Ectodermal cell (in vitro differentiated cells): ENCODE measurements at regions not wholly inside any gene's neighbourhood (a gene's known extent, or its start where the extent isn't known, plus 50 kb on each side); places are given as distances from the start of the nearest gene placed in this dataset.
"Not testable (repeated sequence)": the region's sequence is repeated elsewhere in the genome, so short reads cannot be mapped to it uniquely, and the experiment has no call there.

ENCODE experiments used
- H3K27ac ChIP-seq: 2 replicates; pipeline ENCODE4 v1.7.0; 2013; ENCODE audit warnings: mild to moderate bottlenecking, low read depth, low read length; ENCODE audit not compliant: insufficient read depth, poor library complexity, severe bottlenecking
- H3K27me3 ChIP-seq: 2 replicates; pipeline ENCODE4 v1.7.0; 2013; ENCODE audit warnings: mild to moderate bottlenecking, low read length; ENCODE audit not compliant: insufficient read depth, control insufficient read depth, poor library complexity, severe bottlenecking
- H3K36me3 ChIP-seq: one replicate; pipeline ENCODE4 v1.7.0; 2013; ENCODE audit warnings: low read length; ENCODE audit not compliant: control insufficient read depth, insufficient read depth
- H3K4me1 ChIP-seq: one replicate; pipeline ENCODE4 v1.7.0; 2013; ENCODE audit warnings: low read length; ENCODE audit not compliant: control insufficient read depth, insufficient read depth
- H3K4me3 ChIP-seq: 2 replicates; pipeline ENCODE4 v1.7.0; 2013; ENCODE audit warnings: low read depth, low read length, control low read depth; ENCODE audit not compliant: insufficient read depth
- H3K9me3 ChIP-seq: 2 replicates; pipeline ENCODE4 v1.7.0; 2013; ENCODE audit warnings: mild to moderate bottlenecking, low read length, moderate library complexity; ENCODE audit not compliant: control insufficient read depth
- WGBS, 2 experiments: methylation state at CpG; one replicate each; pipeline ENCODE4 v1.1.7; 2013; ENCODE audit warnings: missing lambda C conversion rate in 2 of 2; 5-methylcytosine and 5-hydroxymethylcytosine counted together

DNA sequence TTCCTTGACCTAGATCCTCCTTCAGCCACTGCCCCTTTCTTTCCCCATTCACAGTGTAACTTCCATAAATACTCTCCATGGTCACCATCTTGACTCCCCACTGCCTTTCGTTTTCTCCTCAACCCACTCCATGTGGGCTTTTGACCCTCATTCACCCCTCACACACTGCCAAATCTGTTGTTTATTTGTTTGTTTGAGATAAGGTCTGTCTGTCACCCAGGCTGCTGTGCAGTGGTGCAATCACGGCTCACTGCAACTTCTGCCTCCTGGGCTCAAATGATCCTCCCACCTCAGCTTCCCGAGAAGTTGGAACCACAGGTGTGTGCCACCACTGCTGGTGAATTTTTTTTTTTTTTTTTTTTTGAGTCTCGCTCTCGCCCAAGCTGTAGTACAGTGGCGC is 162.9 kb downstream of the FGF1 start:
- Histone ChIP-seq H3K36me3 (no peaks in the 10 kb centered on the region), H3K4me1 (no peaks in the 10 kb centered on the region), H3K4me3 (no peak overlapping the region), H3K27ac (no peak overlapping the region), H3K27me3 (no peaks in the 10 kb centered on the region), H3K9me3 (no peaks in the 10 kb centered on the region)
- WGBS, 2 experiments: 91 to 92% methylated on average over 5 to 6 of the region's 6 CpGs

GRCh38 chr5:142521706-142522105 is 164.2 kb downstream of the FGF1 start:
- 82 to 87% methylated on average over 7 of the region's 7 CpGs for WGBS, 2 experiments
- H3K27ac ChIP-seq: no peak overlapping the region
- no peaks in the 10 kb centered on the region for H3K4me1 ChIP-seq
- H3K27me3 ChIP-seq: no peaks in the 10 kb centered on the region
- no peaks in the 10 kb centered on the region for H3K36me3 ChIP-seq
- H3K9me3 ChIP-seq: no peaks in the 10 kb centered on the region
- no peak overlapping the region for H3K4me3 ChIP-seq

- no peaks in the 10 kb centered on the region for H3K27me3 ChIP-seq
- 65 to 75% methylated on average over 2 of the region's 2 CpGs for WGBS, 2 experiments
- no peak overlapping the region for H3K4me3 ChIP-seq
- no peak overlapping the region for H3K27ac ChIP-seq
- no peaks in the 10 kb centered on the region for H3K4me1 ChIP-seq
- H3K36me3 ChIP-seq: no peaks in the 10 kb centered on the region
- no peaks in the 10 kb centered on the region for H3K9me3 ChIP-seq
Observed at GRCh38 chr5:142520885-142521284, 165.0 kb downstream of the FGF1 start.

DNA sequence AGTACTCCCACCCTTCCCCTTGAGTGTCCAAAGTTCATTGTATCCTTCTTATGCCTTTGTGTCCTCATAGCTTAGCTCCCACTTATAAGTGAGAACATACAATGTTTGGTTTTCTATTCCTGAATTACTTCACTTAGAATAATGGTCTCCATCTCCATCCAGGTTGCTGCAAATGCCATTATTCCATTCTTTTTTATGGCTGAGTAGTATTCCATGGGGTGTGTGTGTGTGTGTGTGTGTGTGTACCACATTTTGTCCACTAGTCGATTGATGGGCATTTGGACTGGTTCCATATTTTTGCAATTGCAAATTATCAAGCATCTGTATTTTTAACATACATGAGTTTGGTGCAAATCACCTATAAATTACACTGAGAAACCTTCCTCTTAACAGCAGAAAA is 166.0 kb downstream of the FGF1 start:
- 80 to 100% methylated on average over 1 of the region's 1 CpG for WGBS, 2 experiments
- H3K4me1 ChIP-seq, H3K9me3 ChIP-seq, H3K27me3 ChIP-seq, H3K27ac ChIP-seq, H3K4me3 ChIP-seq, H3K36me3 ChIP-seq: not testable (repeated sequence)

DNA sequence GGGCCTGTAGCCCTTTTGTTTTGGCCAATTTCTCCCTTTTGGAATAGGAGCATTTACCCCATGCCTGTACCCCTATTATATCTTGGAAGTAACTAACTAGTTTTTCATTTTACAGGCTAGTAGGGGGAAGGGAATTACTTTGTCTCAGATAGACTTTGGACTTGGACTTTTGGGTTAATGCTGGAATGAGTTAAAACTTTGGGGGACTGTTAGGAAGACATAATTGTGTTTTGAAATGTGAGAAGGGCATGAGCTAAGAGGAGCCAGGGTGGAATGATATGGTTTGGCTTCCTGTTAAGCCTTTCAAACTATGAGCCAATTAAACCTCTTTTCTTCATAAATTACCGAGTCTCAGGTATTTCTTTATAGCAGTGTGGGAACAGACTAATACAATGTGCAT is 168.1 kb downstream of the FGF1 start:
- H3K27me3 ChIP-seq: no peaks in the 10 kb centered on the region
- no peak overlapping the region for H3K4me3 ChIP-seq
- no peak overlapping the region for H3K27ac ChIP-seq
- no peaks in the 10 kb centered on the region for H3K36me3 ChIP-seq
- no peaks in the 10 kb centered on the region for H3K9me3 ChIP-seq
- WGBS, 2 experiments: 83% methylated on average over 1 of the region's 1 CpG; no CpG with 5 or more reads in 1 of the 2 experiments
- no peaks in the 10 kb centered on the region for H3K4me1 ChIP-seq

GRCh38 chr5:142516732-142517131 is 169.2 kb downstream of the FGF1 start:
- Histone ChIP-seq H3K4me3 (no peak overlapping the region), H3K27ac (no peak overlapping the region), H3K36me3 (no peaks in the 10 kb centered on the region), H3K9me3 (no peaks in the 10 kb centered on the region), H3K4me1 (no peaks in the 10 kb centered on the region), H3K27me3 (no peaks in the 10 kb centered on the region)
- WGBS, 2 experiments: 90 to 94% methylated on average over 3 of the region's 3 CpGs

- Histone ChIP-seq H3K27me3 (no peaks in the 10 kb centered on the region), H3K36me3 (no peaks in the 10 kb centered on the region), H3K4me1 (peaks cover 4% of the 10 kb centered on the region), H3K4me3 (no peak overlapping the region), H3K27ac (no peak overlapping the region), H3K9me3 (no peaks in the 10 kb centered on the region)
- 84 to 94% methylated on average over 1 to 2 of the region's 2 CpGs for WGBS, 2 experiments
Observed at GRCh38 chr5:142515036-142515435, 170.9 kb downstream of the FGF1 start.

GRCh38 chr5:142514196-142514595 is 171.7 kb downstream of the FGF1 start:
- WGBS, 2 experiments: 93% methylated on average over 3 of the region's 3 CpGs
- H3K4me3 ChIP-seq: no peak overlapping the region
- H3K4me1 ChIP-seq: peaks cover 4% of the 10 kb centered on the region
- no peaks in the 10 kb centered on the region for H3K36me3 ChIP-seq
- H3K9me3 ChIP-seq: no peaks in the 10 kb centered on the region
- H3K27me3 ChIP-seq: no peaks in the 10 kb centered on the region
- H3K27ac ChIP-seq: no peak overlapping the region

DNA sequence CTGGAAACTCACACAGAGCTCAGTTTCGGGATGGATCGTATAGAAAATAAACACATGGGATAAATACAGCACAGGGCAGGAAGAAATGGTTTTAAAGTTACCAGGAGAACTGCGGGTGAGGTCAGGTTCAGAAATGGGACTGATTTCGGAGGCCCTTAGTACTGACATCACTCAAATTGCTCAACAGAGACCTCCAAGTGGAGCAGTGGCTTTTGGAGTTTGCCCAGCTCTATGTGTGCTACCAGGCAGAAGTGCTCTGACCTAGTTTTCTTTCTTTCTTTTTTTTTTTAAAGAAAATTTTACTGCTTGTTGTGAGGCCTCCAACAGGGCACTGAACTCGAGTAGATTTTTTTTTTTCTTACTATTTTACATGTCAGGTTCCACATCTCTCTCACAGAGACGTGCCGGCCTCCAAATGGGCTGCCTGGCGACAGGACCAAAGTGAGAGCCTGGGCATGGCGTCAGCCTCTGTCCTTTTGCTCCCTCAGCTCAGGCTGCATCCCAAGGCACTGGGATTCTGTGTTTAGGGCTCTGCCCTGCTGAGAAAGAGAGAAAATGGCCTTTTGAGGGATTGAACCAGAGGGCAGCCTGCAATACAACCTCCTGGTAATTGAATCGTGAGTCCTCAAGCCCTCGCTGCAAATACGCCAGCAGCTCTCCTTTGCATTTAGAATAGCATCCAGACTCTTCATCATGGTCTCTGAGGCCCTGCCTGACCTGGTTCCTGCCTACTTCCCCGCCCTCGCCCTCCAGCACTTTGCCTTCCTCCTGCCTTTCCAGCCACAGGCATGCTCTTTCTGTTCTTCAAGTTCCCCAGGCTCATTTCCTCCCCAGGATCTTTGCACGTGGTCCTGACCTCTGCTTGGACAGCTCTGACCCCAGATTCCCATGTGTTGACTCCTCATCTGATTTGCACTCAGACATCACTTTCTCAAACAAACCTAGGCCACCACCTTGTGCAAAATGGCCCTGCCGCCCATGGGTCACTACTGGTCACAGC is 173.5 kb downstream of the FGF1 start:
- no peak overlapping the region for H3K27ac ChIP-seq
- no peaks in the 10 kb centered on the region for H3K9me3 ChIP-seq
- no peaks in the 10 kb centered on the region for H3K36me3 ChIP-seq
- H3K4me3 ChIP-seq: no peak overlapping the region
- peaks cover 4% of the 10 kb centered on the region for H3K4me1 ChIP-seq
- H3K27me3 ChIP-seq: no peaks in the 10 kb centered on the region
- 80 to 82% methylated on average over 16 of the region's 16 CpGs for WGBS, 2 experiments

DNA sequence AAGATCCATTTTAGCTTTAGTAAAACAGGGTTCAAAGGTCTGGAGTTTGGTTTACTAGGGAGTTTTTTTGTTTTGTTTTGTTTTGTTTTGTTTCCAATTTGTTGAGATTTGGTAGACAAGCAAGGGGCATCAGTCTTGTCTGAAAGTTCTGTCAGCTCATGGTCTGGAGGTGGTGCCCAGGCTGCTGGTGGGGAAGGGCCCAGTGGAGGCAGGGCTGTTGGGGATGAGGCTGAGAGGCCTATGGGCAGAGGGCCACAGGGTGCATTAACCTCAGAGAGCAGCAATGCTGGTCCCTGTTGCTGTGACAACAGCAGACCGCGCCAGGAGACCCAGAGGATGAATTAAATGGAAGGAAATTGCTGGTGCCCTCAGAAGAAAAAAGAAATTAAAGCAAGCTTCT is 174.5 kb downstream of the FGF1 start:
- Histone ChIP-seq H3K27me3 (no peaks in the 10 kb centered on the region), H3K36me3 (no peaks in the 10 kb centered on the region), H3K4me3 (no peak overlapping the region), H3K9me3 (no peaks in the 10 kb centered on the region), H3K4me1 (peaks cover 4% of the 10 kb centered on the region), H3K27ac (no peak overlapping the region)
- WGBS, 2 experiments: 96 to 97% methylated on average over 2 of the region's 2 CpGs
